ENCODE measurements at regions not wholly inside any gene's neighbourhood (a gene's known extent, or its start where the extent isn't known, plus 50 kb on each side); places are given as distances from the start of the nearest gene placed in this dataset.

DNA sequence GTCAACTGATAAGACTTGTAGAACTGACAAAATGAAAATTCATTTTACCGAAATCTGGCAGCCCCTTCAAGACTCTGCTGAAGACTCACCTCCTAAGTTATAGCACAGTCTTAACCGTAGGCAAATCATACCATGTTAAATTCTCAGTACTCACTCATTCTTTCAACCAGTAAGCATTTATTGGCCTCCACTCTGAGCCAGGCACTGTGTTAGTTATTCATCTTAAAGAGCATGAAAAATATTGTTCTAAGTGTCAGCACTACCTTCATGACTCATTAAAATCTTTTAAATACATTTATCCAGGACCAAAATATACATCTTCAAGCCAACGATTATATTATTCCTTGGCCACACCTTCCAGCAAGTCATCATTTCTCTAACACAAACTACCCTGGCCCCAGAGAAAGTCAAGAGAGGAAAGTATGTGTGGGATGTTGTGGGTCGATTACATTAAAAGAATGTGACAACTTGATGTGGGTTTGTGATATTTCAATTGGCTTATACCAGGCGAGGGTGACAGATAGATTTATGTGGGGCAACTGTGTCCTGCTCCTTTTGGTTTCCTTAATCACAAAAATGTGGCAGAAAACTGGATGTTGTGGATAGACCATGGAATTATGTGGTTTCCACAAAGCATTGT lies 55.0 kb downstream of the TMEM30B start:
- DNase-seq = no peak

DNA sequence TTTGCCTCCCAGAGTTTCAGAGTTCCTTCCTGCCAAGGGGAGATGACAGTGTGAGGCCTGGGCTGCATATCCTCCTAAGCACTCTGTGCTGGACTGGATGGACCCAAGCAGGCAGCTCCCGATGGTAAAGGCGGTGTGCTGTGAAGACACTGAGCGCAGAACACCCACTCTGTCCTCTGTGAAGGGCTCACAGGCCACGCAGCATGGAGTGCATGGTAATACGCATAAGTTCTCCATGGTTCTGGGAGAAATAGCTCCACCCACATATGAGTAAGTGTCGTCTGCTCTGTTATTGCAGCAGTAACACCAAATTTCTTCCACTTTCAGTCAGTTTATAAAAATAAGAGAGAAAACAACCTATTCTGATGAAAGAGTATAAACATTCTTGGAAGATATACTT lies 55.8 kb downstream of the TMEM30B start:
- DNase-seq = no peak

DNA sequence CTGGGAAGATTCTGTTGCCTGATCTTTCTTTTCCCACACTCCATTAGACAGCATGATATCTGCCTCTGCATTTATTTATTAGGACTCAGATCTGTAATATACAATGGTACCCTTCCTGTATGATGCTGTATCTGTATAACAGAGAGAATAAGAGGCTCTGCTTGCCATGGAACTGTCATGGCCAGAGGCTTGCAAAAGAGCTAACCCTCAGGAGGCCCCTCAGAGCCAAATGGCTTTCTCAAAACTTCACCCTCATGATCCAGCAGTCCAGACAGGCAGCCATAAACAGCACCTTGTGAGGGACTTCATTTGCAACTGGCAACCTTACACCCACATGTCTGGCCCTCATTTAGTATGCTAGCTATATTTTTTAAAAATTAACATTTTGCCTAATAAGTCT lies 57.6 kb downstream of the TMEM30B start:
- DNase-seq = no peak

DNA sequence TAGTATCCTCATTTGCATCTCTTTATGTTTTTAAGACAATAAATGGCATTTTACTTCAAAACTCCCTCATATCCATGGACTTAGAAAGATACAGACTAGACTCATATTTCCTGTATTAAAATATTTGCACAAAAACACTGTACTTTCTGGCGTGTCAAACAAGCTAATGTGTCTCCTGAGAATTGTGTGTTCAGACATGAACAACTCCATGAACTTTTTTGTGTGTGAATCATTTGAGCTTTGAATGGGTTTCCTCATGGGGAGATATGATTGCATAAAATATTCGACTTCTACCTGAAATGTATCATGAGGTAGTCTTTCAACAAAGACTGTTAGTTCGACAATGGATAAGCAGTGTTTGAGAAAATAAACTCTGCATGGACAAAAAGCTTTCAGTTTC lies 58.8 kb downstream of the TMEM30B start:
- no peak for DNase-seq

DNA sequence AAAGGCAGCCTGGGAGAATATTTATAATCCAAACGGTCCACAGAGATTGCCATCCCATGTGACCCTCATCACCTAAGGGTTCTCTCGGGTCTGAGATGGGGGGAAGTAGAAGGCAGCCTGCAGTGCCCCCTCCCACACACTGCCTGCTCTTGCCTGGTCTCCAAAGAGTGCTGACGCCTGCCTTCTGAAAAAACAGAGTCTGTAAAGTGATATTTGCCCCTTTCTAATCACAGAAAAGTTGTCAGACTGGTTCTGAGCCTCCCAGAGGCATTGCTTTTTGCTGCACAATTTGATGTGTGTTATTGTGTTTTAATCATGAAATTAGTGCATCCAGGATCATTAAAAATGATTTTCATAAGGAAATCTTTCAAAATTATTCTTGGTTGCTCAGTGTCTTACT lies 59.2 kb downstream of the TMEM30B start:
- no peak for DNase-seq

DNA sequence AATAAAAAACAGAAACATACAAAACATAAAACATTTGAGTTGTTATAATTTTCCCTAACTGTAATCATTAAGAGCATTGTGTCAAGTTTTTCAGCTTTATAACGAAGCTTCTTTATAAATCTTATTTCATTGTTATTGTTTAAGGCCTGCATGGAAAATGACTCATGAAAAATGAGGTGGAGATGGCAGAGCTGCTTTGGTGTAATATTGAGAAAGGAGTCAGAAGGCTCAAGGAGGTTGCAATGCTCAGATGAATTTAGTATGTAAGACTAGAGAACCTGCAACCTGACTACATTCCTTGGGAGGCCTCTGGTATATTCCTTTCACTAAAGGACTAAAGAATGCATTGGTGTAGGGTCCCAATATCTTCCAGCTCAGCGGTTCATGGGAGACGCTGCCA lies 61.5 kb downstream of the TMEM30B start:
- no peak for DNase-seq

DNA sequence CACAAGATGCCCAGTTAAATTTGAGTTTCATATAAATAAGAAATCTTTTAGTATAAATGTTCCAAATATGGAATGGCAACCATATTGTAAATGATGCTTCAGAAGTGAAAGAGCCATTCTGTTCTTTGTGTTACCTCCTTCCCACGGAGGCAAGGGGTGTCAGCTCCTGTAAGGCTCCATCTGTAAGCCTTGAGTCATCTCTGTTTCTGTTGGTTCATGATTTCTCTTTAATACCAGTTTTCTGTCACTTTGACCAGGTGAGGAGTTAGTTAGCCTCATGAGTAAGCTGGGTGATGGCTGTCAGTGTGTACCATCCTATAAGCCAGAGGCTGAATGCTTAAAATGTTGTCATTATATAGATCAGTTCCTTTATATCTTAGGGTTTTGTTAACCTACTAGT lies 61.9 kb downstream of the TMEM30B start:
- no peak for DNase-seq

DNA sequence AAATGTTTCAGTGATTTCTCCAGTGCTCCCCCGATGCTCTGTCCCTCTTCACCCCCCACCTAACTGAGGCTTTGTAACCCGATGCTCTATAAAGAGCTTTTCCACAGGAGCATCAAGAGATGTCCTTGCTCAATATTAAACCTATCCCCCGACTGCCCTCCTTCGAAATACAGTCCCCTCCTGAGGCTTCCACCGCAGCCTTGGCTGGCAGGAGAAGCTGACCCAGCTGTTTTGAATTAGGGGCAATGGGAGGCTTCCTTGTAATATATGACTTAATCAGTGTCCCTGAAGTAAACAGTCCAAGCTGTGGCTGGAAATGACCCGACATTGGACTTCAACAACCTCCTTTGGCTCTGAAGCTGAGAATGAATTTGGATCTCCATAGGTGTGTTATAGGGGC lies 62.4 kb downstream of the TMEM30B start:
- DNase-seq = no peak

DNA sequence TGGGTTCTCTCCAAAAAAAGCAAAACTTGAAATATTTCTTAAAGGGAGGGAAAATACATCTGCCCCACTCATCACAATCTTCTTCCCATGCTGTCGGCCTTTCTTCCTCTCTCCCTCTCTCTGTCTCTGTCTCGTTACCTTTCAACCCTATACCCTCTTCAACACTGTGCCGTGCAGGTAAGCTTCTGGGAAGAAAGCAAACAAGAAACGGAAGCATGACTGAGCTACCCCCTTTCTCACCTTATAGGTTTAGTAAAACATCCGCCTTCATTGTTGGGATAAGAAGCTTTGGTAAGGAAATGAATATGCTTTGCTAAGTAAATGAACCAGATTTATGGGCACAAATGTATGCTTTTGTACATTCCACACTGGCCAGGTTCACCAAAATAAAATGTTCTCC lies 63.0 kb downstream of the TMEM30B start:
- no peak for DNase-seq

DNA sequence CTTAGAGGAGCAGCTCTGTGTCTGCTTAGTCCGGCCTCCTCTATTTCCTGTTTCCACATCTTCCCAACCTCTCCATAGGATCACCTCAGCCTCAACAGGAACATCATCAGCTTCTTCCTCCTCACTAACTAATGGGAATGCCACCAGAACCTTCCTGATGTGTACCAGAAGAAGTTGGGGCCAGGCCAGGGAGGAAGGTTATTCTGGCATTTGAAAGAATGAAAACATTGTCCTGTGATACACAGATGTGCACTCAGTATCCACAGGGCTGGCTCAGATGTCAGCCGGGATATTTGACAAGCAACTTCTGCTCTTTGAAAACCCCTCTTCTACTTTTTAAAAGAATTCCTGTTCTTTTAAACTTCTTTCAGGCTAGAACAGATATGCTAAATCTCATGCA lies 63.6 kb downstream of the TMEM30B start:
- DNase-seq = no peak

DNA sequence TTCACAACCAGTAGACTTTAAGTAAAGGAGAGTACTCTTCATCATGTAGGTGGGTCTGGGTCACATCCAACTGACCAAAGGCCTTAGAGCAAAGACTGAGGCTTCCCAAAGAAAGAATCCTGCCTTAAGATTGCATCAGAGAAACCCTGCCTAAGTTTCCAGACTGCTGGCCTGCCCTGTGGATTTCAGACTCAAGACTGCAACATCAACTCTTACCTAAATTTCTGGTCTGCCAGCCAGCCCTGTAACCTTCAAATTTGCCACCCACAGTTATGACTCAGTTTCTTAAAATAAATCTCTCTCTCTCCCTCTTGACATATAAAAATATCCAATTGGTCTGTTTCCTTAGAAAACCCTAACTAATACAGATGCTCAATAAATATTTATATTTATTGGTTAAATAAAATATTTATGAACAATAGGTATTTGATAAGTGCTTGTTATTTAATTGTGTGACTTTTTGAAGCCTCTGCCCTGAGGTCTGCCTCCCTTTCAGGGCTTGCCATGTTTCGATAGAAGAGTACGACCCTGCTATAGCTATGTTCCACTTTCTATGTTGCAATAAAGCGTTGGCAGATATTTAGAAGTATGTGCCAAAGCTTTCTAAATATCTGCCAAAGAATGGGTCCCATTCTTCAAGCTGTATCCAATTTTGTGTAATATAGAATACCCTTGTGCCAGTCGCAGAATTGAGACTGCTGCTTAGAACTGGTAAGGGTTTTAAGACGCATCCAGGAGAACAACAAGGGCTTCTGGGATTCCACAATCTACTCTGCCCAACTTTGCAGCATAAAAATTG lies 65.7 kb downstream of the TMEM30B start:
- DNase-seq = no peak

DNA sequence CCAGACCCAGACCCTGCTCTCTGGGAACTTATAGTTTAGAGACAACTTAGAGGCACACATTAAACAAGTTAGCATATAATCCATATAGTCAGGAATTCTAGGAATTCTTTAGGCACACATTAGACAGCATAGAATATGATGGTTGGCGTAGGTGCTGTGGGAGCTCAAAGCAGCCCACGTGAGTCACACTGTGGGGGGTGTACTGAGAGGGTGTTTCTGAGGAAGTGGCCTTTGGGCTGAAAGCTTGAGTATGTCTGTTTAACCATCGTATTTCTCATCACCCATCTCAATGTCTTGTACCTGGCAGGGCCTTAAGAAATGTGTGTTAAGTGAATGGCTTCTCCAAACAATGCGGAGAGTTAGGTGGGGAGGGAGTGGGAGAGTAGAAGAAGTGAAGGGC lies 67.2 kb downstream of the TMEM30B start:
- DNase-seq = no peak

DNA sequence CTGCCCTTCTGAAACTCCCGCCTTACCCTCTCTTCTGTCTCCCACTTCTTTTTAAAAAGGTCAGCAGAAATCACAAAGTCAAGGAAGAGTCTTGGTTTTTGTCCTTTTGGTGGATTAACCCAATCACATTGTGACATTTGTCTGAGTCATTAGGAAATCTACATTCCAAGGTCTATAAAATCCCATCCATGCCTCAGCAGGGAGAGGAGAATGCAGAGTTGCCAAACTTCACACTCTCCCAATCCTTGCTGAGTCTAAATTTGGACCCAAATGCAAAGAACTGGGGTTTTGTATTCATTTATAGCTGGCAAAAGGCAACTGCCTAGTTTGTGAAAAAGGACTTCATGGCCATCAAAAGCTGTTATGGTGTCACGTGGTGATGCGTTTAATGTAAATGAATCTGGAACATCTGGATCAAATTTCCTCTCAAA lies 67.9 kb downstream of the TMEM30B start:
- DNase-seq = no peak

DNA sequence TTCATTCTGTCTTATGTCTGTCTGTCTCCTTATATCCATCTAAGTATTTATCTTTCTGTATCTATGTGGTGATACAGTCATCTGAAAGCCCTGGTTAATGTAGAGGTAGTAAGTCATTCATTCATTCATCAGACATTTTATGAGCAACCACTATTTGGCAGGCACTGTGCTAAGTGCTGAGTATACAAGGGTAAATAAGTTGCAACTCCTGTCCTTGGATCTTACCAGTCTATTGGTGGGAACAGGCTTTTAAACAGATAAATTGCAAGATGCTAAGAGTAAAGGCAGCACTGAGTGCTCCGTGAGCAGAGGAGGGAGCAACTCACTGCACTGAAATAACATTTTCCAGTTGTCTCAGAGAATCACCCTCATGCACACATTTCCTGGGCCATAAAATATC lies 68.6 kb downstream of the TMEM30B start:
- DNase-seq = no peak

DNA sequence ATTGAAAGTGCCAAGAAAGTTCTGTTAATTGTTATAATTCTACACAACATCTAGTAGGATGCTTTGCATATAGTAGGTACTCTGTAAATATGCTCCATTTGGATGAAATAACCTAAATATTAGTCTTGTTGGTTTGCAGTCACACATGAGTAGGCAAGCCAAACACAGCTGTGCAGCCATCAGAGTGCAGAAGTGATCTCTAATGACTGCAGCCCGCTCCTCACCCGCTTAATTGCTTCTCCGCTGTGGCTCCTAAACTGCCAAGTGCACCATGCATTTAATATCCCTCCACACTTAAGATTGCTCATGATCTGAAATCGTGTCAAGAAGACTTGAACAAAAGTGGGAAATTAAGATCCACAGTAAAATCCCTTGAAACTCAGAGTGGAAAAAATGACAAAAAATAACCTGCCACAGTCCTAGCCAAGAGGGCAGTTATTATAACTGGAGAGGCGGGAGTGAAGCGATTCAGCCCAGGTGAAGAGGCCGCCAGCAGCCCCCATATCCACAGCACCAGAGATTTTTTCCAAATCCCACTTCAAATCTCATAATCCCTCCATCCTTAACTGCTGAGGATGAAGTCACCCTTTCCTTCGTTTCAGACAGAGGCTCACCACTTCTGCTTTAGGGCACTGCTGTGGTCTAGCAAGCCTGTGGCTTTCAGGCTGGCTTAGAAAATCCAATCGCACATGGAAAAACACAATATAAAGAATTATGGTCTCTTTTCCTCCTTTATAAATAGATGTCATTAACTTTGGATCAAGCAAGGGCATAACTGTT lies 69.5 kb downstream of the TMEM30B start:
- DNase-seq = no peak

DNA sequence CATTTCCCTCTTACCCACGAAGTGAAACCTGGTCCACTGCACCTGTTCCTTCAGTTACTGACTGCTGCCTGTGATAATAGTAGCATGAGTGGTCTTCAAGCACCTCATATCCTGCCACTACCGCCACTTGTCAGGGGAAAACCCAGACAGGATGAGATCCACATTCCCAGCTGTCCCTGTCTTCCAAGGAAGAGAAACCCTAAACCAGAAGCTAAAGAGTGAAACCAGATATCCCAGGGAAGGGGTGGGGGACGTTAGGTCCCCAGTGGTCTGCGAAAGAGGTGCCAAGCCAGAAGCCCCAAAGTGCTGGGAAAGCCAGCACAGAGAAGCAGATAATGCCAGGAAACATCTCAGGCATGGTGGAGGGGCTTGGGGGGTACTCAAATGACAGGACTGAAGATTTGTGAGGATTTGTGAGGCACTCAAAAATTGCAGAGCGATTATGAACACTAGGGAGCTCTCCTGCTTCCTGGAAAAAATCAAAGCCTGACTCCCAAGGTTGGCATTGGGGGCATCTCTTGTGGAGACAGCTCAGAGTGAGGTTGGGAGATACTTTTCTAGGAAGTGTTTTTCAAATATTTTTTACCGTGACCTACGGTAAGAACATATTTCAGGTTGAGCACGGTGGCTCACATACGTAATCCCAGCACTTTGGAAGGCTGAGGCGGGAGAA lies 77.9 kb downstream of the TMEM30B start:
- no peak for DNase-seq

DNA sequence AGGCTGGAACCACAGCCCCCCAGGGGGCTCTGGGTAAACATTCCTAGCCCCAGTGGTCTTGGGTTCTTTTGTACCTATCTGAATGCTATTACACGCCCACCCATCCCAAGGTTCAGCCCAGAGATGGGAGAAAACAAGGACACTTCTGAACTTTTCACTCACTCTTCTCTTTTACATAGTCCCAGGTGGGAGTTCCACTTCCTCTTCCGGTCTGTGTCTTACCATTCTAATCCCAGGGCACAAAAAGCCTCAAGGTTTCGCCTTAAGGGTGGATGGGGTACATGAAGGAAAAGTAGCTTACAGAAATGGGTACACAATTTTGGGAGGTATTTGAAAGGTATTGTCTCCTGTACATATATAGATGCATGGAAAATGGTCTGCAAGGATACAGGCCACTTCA lies 79.0 kb downstream of the TMEM30B start:
- DNase-seq = no peak

DNA sequence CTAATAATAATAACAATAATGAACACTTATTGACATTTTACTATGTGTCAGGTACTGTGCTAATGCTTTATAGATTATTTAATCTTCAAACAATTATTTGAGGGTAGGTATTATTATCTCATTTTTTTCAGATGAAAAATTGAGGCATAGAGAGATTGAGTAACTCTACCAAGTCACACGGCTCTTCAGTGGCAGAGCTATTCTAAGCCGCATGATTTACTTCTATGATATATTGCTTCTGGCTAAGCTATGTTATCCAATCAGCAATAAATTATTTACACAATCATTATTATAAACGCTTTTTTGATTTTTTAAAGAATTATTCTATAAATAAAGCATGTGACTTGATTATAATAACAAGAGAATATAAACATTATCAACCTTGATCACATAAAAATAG lies 80.0 kb downstream of the TMEM30B start:
- no peak for DNase-seq

DNA sequence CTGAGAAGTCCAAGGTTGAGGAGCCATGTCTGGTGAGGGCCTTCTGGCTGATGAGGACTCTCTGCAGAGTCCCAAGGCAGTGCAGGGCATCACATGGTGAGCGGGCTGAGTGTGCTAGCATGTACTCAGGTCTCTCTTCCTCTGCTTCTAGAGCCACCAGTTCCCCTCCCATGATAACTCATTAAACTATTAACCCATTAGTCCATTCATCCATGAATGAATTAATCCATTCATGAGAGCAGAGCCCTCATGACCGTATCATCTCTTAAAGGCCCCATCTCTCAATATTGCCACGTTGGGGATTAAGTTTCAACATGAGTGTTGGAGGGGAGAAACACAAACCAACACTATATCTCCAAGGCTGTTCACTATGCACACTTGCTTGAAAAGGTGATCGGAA lies 83.7 kb downstream of the TMEM30B start:
- no peak for DNase-seq

DNA sequence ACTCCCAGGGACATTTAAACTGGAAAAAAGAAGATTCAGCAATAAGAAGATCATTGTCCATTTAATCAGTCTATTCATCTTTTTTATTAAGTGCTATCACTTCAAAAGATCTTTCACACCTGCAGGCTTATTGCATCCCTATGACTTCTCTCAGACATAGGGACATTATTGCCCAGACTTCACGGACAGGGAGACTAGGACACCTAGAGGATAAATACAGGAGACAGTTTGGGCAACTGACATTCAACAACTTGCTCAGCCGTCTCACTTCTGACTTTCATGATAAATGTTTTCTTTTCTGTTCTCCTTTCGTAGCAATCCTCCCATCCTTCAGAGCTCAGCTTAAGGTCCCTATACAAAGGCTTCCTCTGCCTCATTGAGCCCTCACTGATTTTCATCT lies 84.3 kb downstream of the TMEM30B start:
- DNase-seq = no peak

DNA sequence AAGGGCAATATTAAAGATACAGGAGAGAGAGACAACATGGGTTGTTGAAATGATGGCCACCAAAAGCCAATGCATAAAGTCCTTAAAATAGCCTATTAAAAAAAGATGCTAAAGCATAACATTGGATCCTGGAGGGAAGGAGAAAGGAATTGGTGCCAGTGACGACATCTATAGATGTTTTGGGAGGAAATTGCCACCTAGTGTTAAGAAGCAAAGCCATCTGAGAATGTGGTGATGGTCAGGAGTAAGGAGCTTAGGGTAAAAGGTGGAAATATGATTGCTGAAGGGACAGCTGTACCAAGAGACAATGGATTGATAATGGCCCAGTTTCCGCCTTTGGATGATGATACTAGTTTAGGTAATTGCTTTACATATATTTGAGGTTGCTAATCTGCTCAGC lies 85.1 kb downstream of the TMEM30B start:
- no peak for DNase-seq

DNA sequence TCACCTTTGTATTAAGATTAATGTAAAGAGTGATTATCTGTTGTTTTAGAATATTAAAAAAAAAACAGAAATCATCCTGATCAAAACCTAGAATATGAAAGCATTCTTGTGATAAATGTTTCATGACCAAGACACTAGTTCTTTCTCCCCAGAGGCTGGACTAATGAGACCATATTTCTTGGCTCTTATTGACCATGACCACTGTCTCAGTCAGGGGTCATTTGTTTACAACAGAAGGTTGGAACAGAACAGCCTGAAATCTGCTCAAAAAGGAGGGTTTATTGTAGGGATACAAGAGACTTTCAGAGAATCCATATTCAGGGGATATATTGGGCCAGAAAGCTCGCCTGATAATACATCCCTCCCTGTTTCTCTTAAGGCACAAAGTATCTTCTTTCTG lies 87.7 kb downstream of the TMEM30B start:
- DNase-seq = no peak

DNA sequence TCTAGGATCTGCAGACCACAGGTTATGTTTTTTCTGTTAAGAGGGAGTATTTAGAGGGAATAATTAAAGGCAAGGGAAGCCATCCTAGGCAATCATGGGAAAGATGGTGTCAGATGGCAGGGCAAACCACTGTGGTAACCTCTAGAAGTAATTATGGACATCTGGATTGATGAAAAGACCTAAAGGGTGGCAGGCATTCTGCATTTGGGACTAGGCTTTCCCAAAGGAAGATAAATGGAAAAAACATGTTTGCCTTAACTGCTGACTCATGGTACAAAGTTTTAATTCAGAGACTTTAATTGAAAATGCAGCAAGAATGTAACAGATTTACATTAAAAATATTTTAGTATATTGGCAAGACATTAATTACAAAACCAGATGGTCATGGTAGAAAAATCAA lies 88.1 kb downstream of the TMEM30B start:
- no peak for DNase-seq

DNA sequence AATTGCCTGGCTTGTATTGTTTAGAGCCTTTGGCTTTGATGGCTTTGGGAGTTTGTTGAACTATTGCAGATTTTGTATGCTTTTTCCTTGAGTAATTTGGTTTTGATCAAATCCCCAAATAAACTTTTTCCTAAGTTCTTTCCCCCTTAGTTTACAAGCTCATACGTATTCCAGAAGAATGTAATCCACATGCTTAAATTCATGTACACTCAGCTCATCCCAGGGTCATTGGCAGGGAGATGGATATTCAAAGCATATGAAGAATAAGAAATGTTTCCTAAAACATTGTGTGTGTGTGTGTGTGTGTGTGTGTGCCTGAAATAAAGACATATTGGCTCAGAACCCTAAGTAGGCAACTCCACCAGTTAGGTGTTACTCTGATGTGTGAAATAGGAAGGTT lies 89.4 kb downstream of the TMEM30B start:
- no peak for DNase-seq

Data from activated T-cell treated with anti-CD3 and anti-CD28 coated beads, Interleukin-2, amount 50 U/mL, for 48 hours (primary cell).